ENCODE measurements at regions not wholly inside any gene's neighbourhood (a gene's known extent, or its start where the extent isn't known, plus 50 kb on each side); places are given as distances from the start of the nearest gene placed in this dataset.

DNA sequence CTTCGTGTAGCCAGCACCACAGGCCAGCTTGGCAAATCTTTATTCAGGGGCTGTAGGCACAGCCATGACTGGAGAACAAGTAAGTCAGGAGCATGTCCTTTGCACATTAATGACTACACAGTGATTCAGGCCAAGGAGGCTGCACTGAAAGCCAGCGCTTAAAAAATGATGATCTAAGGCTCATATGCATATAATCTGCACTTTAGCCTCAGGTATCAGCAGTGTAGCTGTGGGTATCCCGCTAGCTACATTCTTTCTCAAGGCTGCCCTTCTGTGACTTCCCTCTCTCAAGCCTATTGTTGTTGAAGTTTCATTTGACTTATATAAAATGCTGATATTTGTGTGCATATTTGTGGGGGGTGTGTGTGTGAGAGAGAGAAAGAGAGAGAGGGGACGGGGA lies 62.6 kb upstream of the RGL1 start:
- TF ChIP-seq, protein P1, sequence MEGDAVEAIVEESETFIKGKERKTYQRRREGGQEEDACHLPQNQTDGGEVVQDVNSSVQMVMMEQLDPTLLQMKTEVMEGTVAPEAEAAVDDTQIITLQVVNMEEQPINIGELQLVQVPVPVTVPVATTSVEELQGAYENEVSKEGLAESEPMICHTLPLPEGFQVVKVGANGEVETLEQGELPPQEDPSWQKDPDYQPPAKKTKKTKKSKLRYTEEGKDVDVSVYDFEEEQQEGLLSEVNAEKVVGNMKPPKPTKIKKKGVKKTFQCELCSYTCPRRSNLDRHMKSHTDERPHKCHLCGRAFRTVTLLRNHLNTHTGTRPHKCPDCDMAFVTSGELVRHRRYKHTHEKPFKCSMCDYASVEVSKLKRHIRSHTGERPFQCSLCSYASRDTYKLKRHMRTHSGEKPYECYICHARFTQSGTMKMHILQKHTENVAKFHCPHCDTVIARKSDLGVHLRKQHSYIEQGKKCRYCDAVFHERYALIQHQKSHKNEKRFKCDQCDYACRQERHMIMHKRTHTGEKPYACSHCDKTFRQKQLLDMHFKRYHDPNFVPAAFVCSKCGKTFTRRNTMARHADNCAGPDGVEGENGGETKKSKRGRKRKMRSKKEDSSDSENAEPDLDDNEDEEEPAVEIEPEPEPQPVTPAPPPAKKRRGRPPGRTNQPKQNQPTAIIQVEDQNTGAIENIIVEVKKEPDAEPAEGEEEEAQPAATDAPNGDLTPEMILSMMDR (IDR thresholded peaks at IDR 0.05; ENCODE audit: low read depth, low read length, missing input control), result no peak
- no peak for TF ChIP-seq RXRA (IDR thresholded peaks at IDR 0.05)
- TF ChIP-seq HNF4G (IDR thresholded peaks at IDR 0.05), result no peak
- TF ChIP-seq FOXA2 (IDR thresholded peaks at IDR 0.05), result no peak
- TF ChIP-seq, protein P2, sequence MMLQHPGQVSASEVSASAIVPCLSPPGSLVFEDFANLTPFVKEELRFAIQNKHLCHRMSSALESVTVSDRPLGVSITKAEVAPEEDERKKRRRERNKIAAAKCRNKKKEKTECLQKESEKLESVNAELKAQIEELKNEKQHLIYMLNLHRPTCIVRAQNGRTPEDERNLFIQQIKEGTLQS (IDR thresholded peaks at IDR 0.05), result no peak
- TF ChIP-seq, protein P3, sequence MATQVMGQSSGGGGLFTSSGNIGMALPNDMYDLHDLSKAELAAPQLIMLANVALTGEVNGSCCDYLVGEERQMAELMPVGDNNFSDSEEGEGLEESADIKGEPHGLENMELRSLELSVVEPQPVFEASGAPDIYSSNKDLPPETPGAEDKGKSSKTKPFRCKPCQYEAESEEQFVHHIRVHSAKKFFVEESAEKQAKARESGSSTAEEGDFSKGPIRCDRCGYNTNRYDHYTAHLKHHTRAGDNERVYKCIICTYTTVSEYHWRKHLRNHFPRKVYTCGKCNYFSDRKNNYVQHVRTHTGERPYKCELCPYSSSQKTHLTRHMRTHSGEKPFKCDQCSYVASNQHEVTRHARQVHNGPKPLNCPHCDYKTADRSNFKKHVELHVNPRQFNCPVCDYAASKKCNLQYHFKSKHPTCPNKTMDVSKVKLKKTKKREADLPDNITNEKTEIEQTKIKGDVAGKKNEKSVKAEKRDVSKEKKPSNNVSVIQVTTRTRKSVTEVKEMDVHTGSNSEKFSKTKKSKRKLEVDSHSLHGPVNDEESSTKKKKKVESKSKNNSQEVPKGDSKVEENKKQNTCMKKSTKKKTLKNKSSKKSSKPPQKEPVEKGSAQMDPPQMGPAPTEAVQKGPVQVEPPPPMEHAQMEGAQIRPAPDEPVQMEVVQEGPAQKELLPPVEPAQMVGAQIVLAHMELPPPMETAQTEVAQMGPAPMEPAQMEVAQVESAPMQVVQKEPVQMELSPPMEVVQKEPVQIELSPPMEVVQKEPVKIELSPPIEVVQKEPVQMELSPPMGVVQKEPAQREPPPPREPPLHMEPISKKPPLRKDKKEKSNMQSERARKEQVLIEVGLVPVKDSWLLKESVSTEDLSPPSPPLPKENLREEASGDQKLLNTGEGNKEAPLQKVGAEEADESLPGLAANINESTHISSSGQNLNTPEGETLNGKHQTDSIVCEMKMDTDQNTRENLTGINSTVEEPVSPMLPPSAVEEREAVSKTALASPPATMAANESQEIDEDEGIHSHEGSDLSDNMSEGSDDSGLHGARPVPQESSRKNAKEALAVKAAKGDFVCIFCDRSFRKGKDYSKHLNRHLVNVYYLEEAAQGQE (IDR thresholded peaks at IDR 0.05), result no peak
- TF ChIP-seq GABPA (IDR thresholded peaks at IDR 0.05 in 1 of 2, conservative IDR thresholded peaks at IDR 0.05 in 1 of 2), result no peak
- TF ChIP-seq SP1 (IDR thresholded peaks at IDR 0.05), result no peak
- TF ChIP-seq, protein P4, sequence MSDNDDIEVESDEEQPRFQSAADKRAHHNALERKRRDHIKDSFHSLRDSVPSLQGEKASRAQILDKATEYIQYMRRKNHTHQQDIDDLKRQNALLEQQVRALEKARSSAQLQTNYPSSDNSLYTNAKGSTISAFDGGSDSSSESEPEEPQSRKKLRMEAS (IDR thresholded peaks at IDR 0.05), result no peak
- TF ChIP-seq, protein P5, sequence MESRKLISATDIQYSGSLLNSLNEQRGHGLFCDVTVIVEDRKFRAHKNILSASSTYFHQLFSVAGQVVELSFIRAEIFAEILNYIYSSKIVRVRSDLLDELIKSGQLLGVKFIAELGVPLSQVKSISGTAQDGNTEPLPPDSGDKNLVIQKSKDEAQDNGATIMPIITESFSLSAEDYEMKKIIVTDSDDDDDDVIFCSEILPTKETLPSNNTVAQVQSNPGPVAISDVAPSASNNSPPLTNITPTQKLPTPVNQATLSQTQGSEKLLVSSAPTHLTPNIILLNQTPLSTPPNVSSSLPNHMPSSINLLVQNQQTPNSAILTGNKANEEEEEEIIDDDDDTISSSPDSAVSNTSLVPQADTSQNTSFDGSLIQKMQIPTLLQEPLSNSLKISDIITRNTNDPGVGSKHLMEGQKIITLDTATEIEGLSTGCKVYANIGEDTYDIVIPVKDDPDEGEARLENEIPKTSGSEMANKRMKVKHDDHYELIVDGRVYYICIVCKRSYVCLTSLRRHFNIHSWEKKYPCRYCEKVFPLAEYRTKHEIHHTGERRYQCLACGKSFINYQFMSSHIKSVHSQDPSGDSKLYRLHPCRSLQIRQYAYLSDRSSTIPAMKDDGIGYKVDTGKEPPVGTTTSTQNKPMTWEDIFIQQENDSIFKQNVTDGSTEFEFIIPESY (IDR thresholded peaks at IDR 0.05), result no peak
- TF ChIP-seq YY1 (IDR thresholded peaks at IDR 0.05), result no peak
- no peak for TF ChIP-seq FOXA1 (IDR thresholded peaks at IDR 0.05)

Measured in liver (tissue), 3 donors.